Stimulated activated CD4-positive, alpha-beta T cell treated with anti-CD3 and anti-CD28 coated beads, Interleukin-1b, Interleukin-23, amount 100 ng/mL, for 48 hours (primary cell): ENCODE measurements at regions not wholly inside any gene's neighbourhood (a gene's known extent, or its start where the extent isn't known, plus 50 kb on each side); places are given as distances from the start of the nearest gene placed in this dataset.
A peak's percentile ranks its signal among the peaks of the same experiment; 100 is the strongest.
"Not testable (repeated sequence)": the region's sequence is repeated elsewhere in the genome, so short reads cannot be mapped to it uniquely, and the experiment has no call there.

Source experiments
- DNase-seq: peaks from one replicate; pipeline ENCODE4 v3.0.0-alpha.2; 2020

DNA sequence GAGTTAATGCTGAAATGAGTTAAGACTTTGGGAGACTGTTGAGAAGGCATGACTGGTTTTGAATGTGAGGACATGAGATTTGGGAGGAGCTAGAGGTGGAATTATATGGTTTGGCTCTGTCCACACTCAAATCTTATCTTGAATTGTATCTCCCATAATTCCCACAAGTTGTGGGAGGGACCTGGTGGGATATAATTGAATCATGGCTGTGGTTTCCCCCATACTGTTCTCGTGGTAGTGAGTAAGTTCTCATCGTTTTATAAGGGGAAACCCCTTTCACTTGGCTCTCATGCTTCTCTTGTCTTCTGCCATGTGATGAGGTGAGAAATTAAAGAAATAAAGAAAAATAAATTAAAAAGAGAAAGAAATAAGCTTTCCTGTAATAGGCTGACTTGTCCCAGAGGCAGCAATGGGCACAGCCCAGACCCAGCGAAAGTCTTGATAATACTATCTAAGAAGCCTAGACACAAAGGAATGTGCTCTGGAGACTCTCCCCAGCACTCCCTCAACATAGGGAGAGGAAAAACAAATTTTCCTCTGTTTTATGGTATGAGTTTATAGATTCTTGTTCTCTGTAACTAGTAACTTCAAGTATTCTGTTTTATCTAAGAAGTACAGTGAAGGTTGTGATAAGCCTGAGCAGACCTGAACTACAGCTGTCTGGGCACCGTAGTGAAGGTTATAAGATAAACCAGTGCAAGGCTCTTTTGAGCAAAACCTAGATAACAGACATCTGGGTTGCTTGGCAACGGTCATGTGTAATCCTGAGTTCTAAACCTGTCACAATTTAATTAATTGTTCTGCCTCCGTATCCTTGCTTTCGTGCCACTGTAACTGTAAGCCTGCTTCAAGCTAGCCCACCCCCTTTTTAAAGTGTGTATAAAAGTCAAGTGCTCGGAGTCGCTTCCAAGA lies 88.9 kb upstream of the ECI2 start:
- no peak for DNase-seq

DNA sequence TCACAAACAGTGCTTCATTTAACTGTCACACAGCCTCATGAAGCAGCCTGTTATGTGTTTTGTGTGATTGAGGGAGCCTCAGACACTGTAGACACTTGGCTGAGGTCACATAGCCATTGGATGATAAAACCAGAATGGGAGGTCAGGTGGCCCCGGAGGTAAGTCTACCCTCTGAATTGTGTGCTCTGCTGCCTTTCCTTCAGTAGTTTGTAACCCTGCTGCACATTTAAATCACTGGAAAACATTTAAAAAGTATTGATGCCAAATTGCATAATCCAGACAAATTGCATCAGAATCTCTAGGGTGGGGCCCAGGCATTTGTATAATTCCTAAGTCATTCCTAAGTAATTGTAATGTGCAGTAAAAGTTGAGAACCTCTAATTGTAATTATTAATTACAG lies 85.2 kb upstream of the ECI2 start:
- DNase-seq, result no peak

DNA sequence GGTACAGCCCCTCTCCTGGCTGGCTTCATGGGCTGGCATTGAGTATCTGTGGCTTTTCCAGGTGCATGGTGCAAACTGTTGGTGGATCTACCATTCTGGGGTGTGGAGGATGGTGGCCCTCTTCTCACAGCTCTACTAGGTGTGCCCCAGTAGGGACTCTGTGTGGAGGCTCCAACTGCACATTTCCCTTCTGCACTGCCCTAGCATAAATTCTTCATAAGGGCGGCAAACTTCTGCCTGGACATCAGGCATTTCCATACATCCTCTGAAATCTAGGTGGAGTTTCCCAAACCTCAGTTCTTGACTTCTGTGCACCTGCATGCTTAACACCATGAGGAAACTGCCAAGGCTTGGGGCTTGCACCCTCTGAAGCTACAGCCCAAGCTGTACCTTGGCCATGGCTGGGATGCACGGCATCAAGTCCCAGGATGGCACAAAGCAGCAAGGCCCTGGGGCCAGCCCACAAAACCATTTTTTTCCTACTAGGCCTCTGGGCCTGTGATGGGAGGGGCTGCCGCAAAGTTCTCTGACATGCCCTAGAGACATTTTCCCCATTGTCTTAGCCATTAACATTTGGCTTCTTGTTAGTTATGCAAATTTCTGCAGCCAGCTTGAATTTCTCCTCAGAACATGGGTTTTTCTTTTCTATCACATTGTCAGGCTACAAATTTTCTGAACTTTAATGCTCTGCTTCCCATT lies 83.4 kb upstream of the ECI2 start:
- not testable (repeated sequence) for DNase-seq

DNA sequence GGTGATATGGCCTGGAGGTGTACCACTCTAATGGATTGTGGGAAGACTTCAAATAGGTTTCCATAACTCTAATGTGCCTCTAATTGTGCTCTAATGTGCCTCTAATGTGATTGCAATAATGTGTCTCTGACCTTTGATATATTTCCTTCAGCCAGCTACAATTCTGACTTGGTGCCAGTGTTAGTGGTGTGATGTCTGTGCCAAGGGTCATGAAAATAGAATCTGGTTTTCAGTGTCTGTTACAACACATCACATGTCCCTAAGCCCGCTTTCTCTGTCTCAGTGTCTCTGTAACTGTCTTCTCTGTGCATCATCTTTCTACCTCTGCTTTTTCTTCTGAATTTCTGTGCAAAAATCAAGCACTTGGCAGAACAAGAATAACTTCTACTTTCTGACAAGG lies 77.2 kb upstream of the ECI2 start:
- no peak for DNase-seq

DNA sequence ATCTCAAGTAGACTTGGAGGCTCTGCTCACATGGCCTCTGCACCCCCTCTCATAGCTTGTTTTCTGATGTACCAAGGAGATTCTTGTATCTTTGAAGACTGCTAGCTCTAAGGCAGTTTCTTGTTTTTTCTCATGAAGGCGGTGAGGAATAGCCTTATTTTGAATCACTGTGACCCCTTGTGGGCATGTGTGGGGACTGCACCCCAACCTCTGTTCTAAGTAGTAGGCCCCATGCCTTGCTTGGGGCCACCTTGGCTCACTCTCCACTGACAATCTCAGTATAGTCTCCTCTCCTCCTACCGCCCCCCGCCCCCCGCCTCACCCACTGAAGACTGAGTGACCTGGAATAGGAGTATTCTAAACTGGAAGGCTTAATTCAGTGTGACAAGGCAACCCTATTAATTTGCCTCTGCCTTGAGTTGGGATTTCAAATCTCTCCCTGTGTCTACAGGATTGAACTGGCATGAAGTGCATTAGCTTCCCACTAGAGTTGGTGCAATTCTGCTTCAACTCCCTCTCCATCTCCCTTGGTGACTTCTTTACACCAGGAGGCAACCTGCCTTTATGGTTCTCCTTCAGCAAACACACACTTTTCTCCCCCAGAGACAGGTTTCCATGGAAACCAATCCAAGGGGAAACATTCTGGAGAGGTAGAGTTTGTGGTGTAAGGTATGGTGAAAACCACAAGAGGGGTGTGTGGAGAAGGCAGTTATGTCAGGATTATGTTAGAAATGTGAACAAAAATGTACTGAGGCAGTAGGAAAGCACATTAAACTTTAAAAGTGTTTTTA lies 75.4 kb upstream of the ECI2 start:
- DNase-seq, result peak; percentile 71

DNA sequence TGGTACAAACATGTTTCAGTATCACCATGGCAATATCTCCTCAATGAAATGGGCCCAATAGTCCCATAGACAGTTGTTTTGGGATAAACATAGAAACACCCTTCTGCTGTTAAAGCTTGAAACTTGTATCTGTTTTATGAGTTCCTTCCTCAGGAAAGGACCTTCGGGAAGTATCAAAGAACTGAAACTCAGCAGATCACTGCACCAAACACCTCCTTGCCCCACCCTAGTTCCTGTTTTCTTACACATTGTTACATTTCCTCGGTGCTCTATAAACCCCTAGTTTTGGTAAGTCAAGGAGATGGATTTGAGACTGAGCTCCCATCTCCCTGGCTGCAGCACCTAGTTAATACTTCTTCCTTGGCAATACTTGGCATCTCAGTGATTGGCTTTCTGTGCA lies 73.8 kb upstream of the ECI2 start:
- DNase-seq, result no peak

DNA sequence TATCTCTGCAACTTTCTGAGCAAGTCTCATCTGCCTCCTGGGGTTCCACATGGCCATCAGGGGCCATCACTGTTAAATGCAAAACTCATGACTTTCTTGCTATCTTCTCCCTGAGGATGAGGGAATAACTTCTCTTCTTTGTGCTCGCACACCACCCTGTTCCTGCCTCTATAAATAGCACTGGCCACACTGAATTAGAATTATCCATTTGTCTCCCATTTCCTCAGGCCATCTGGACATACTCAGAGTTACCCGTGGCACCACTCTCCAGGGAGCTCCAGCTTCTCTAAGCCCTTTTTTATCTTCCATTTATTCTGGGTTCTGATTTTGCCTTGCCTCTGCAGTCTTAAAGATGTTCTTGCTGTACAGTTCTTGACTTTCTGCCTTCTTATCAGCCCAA lies 72.8 kb upstream of the ECI2 start:
- DNase-seq, result no peak

DNA sequence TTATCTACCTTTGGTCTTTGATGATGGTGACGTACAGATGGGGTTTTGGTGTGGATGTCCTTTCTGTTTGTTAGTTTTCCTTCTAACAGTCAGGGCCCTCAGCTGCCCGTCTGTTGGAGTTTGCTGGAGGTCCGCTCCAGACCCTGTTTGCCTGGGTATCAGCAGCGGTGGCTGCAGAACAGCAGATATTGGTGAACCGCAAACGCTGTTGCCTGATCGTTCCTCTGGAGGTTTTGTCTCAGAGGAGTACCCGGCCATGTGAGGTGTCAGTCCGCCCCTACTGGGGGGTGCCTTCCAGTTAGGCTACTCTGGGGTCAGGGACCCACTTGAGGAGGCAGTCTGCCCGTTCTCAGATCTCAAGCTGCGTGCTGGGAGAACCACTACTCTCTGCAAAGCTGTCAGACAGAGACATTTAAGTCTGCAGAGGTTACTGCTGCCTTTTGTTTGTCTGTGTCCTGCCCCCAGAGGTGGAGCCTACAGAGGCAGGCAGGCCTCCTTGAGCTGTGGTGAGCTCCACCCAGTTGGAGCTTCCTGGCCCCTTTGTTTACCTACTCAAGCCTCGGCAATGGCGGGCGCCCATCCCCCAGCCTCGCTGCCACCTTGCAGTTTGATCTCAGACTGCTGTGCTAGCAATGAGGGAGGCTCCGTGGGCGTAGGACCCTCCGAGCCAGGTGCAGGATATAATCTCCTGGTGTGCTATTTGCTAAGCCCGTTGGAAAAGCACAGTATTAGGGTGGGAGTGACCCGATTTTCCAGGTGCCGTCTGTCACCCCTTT lies 68.5 kb upstream of the ECI2 start:
- not testable (repeated sequence) for DNase-seq

DNA sequence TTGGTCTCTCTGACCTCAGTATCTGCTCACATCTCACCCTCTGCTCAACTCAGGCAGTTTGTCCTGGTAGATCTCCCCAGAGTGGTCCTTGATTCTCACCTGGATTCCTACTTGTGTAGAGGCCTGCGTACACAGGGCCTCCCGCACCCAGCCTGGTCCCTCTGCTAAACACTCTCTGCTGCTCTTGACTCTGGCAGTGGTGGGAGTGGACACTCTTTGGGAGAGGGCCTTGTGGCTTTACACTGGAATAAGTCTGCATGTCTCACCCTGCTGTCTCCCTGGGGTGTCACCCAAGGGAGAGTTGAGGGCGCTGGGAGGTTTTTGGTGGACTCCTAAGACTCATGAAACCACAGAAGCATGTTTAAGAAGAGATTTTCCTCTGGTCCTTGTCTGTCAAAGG lies 57.3 kb upstream of the ECI2 start:
- no peak for DNase-seq

DNA sequence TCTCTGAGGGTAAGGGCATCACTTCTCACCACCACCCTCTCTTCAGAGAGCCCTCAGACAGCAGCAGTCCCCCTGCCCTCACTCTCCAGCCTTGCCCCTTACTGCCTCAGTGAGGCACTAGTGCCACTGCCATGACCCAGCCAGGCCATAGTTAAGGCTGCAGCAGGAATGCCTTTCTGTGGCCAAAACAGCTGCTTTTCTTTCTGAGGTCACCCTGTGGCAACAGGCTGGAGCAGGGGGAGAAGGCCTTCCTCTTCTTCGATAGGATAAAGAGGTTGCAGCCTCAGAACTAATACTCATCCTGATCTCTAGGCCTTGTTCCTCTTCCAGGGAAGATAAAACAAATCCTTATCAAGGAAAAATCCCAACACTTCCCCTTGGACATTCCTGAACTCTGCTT lies 56.8 kb upstream of the ECI2 start:
- DNase-seq, result no peak

DNA sequence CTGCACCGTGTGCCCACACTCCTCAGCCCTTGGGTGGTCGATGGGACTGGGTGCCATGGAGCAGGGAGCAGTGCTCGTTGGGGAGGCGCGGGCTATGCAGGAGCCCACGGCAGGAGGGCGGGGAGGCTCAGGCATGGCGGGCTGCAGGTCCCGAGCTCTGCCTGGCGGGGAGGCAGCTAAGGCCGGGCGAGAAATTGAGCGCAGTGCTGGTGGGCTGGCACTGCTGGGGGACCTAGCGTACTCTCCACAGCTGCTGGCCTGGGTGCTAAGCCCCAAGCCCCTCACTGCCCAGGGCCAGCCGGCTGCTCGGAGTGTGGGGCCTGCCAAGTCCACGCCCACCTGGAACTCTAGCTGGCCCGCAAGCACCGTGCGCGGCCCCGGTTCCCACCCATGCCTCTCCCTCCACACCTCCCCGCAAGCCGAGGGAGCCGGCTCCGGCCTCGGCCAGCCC lies 55.9 kb upstream of the ECI2 start:
- DNase-seq, result no peak

DNA sequence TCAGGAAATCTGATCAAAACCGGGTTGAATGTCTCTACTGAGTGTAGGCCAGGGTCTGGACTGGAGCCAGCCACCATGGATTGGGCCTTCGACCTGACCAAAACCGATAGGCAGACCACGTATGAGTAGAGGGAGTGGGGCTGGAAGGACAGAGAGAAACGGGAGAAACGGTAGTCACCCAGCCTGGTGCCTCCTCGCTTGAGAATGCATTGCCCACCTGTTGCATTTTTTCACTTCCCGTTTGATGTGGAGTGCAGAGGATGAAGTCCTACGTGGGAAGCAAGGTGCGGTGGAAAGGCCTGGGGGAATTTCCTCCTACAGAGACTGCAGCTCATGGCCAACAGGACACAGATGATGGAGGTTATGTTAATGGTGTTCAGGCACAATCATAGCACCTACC lies 53.9 kb upstream of the ECI2 start:
- DNase-seq, result no peak

DNA sequence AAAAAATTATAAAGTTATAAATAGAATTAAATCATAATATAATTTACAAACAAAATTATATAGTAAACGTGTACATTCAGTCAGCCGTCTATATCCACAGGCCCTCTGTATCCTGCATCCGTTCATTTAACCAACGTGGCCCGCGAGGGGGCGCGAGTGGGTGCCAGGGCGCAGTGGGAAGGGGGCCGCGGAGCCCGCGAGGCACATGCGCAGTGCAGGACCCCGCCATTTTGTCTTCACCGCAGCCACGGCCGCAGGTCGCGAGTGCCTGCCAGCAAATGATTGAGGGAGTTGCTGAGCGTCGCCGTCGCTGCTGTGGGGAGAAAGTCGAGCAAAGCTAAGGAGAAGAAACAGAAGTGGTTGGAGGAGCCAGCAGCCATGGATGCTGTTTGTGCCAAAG lies 53.4 kb upstream of the ECI2 start:
- no peak for DNase-seq

DNA sequence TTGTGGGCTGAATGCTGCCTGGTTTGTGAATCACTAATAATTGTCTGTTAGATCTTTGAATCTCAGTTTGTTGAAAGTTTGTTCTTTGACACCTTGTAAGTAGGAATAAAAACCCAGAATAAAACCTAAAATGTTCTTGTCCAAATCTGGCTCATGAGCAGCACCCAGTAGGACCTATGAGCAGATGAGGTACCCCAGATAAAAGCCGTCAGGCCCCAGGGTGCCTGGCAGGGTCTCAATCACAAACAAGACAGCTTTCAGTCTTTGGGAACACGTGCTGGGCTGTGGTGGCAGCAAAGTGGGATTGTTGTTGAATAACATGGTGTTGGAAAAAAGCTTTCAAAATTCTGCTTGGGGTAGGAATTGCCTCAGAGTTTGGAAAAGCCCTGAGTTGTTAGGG lies 52.1 kb upstream of the ECI2 start:
- DNase-seq, result no peak

DNA sequence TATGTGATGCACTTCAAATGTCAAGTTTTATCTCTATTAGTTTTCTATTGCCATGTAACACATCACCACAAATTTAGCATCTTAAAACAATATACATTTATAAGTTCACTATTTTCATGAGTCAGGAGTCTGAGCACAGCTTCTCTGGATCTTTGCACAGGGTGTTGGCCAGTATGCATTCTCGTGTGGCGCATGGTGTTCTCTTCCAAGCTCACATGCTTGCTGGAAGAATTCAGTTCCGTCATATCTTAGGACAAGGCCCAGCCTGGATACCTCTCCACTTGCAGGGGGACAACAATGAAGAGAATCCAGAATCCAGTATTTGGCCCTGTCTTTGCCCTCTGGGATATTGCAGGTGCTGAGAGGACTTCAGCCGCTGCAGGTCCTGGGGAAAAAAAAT lies 51.0 kb upstream of the ECI2 start:
- DNase-seq, result no peak

DNA sequence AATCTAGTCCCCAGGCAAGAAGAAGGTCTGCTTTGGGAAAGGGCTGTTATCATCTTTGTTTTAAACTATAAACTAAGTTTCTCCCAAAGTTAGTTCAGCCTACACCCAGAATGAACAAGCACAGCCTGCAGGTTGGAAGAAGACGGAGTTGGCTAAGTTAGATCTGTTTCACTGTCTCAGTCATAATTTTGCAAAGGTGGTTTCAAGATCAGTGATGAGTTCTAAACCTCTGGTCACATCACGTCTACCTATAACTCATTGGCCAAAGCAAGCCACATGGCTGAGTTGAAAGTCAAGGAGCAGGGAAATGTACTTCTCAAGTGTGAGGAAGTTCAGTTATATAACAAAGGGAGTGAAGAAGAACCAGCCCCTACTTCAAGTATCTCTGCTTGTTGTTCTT lies 50.5 kb upstream of the ECI2 start:
- DNase-seq, result peak; percentile 9

DNA sequence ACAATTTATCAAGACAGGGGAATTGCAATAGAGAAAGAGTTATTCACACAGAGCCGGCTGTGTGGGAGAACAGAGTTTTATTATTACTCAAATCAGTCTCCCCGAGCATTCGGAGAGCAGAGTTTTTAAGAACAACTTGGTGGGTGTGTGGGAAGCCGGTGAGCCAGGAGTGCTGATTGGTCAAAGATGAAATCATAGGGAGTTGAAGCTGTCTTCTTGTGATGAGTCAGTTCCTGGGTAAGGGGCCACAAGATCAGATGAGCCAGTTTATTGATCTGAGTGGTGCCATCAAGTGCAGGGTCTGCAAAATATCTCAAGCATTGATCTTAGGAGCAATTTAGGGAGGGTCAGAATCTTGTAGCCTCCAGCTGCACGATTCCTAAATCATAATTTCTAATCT lies 50.0 kb upstream of the ECI2 start:
- DNase-seq, result peak; percentile 76
